HFF-Myc (cell line): ENCODE measurements at regions not wholly inside any gene's neighbourhood (a gene's known extent, or its start where the extent isn't known, plus 50 kb on each side); places are given as distances from the start of the nearest gene placed in this dataset.

ENCODE experiments used
- DNase-seq: peaks from one replicate; pipeline ENCODE4 v3.0.0-alpha.2; 2011; ENCODE audit warnings: low read depth; ENCODE audit errors: extremely low read depth
- H3K4me3 ChIP-seq: replicated peaks from 2 replicates; pipeline ENCODE4 v1.5.1; 2011; ENCODE audit warnings: low read depth, mild to moderate bottlenecking, control low read depth, low read length
- CTCF ChIP-seq: IDR thresholded peaks from 2 replicates; pipeline ENCODE4 v1.5.1; 2012; ENCODE audit warnings: mild to moderate bottlenecking, low read depth, low read length, control low read depth; ENCODE audit errors: missing control alignments

- DNase-seq: no peak
- no peak for TF ChIP-seq CTCF
- no peak overlapping the region for H3K4me3 ChIP-seq
Measured at GRCh38 chr6:135784507-135784906, 67.0 kb upstream of the PDE7B start.

GRCh38 chr6:135789375-135790050 is 62.0 kb upstream of the PDE7B start:
- TF ChIP-seq CTCF: no peak
- no peak for DNase-seq
- no peak overlapping the region for H3K4me3 ChIP-seq

- DNase-seq: no peak
- TF ChIP-seq CTCF: no peak
- no peak overlapping the region for H3K4me3 ChIP-seq
Measured at GRCh38 chr6:135791441-135791840, 60.1 kb upstream of the PDE7B start.

GRCh38 chr6:135796643-135797305 is 54.7 kb upstream of the PDE7B start:
- H3K4me3 ChIP-seq: no peak overlapping the region
- no peak for TF ChIP-seq CTCF
- DNase-seq: no peak

- no peak for DNase-seq
- no peak for TF ChIP-seq CTCF
Measured at GRCh38 chr6:135797361-135797760, 54.1 kb upstream of the PDE7B start.

GRCh38 chr6:135798751-135799515 is 52.6 kb upstream of the PDE7B start:
- TF ChIP-seq CTCF: no peak
- H3K4me3 ChIP-seq: no peak overlapping the region
- DNase-seq: no peak

More at GRCh38 chr6:135797361-135797760, 54.1 kb upstream of the PDE7B start:
- no peak overlapping the region for H3K4me3 ChIP-seq
